Left renal cortex interstitium (tissue), 4 donors: ENCODE measurements at regions not wholly inside any gene's neighbourhood (a gene's known extent, or its start where the extent isn't known, plus 50 kb on each side); places are given as distances from the start of the nearest gene placed in this dataset.
"Not testable (repeated sequence)": the region's sequence is repeated elsewhere in the genome, so short reads cannot be mapped to it uniquely, and the experiment has no call there.

Experiments used
- DNase-seq, 4 donors: peaks; one replicate each; pipeline ENCODE4 v3.0.0-alpha.2; 2013; ENCODE audit warnings: low read depth in 4 of 4, low spot score in 2 of 4, missing footprints in 1 of 4

DNA sequence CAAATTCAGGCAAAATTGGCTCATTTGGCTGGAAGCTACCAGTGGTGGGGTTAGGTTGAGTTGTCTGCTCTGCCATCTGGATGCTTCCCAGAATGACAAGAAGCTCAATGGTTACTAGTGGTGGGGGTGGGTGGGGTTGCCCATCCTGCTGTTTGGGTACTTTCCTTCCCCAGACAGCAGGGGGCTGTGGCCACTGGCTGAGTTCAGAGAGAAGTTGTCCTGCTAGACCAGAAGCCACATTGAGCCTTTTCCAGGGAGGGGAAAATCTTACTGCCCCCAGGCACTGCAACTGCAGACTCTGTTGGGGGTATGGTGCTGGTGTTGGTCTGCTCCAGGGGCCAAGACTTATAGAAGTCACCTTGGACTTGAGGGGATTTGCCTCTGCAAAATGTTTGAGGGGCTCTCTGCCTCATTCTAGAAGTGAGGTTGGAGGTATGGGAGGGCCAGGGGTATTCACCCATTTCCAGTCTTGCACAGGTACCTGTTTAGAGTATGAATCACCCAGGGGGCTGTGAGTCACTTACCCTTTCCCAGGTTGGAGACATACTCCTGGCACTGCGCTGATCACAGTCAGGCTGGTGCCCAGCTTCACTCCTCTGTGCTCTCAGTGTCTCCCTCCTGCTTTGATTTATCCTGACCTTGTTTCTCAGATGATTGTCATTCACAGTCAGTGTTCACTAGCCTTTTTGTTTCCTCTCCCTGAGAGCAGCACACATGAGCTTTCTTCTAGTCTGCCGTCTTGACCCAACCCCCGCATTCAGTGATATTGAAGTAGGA, 89.1 kb upstream of the NEGR1 start:
- no peak for DNase-seq

DNA sequence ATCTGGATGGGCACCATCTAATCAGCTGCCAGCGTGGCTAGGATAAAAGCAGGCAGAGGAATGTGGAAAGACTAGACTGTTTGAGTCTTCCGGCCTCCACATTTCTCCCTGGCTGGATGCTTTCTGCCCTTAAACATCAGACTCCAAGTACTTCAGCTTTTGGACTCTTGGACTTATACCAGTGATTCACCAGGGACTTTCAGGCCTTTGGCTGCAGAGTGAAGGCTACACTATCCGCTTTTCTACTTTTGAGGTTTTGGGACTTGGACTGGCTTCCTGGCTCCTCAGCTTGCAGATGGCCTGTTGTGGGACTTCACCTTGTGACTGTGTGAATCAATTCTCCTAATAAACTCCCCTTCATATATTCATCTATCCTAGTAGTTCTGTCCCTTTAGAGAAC, 88.5 kb upstream of the NEGR1 start:
- not testable (repeated sequence) for DNase-seq

DNA sequence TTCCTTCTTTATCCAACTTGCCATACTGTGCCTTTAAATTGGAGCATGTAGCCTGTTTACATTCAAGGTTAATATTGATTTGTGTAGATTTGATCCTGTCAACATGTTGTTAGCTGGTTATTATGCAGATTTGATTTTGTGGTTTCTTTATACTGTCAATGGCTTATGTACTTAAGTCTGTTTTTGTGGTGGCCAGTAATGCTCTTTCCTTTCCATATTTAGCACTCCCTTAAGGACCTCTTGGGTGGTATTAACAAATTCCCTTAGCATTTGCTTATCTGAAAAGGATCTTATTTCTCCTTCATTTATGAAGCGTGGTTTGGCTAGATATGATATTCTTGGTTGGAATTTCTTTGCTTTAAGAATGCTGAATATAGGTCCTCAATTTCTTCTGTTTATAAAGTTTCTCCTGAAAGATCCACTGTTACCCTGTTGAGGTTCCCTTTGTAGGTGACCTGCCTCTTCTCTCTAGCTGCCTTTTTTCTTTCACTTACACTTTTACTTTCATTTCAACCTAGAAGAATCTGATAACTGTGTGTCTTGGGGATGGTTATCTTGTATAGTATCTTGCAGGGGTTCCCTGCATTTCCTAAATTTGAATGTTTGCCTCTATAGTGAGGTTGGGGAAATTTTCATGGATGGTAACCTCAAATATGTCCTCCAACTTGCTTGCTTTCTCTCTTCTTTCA, 86.9 kb upstream of the NEGR1 start:
- DNase-seq, result no peak

DNA sequence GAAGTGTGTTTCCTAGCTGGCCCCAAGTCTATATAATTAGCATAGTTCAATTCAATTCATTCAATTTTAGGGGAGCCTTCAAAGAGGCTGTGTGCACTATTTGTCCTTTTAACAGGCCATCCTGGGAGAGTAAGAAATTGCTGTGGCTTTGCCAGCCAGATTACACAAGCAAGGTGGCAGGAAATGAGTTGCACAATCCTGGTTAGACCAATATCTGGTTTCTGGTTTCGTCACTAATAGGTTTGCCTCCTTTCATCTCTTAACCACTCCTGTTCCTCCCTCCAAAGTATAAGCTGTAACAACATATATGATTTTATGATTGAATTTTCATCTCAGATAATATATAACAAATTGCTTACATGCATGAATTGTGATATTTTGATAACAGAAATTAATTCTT, 84.1 kb upstream of the NEGR1 start:
- no peak for DNase-seq

DNA sequence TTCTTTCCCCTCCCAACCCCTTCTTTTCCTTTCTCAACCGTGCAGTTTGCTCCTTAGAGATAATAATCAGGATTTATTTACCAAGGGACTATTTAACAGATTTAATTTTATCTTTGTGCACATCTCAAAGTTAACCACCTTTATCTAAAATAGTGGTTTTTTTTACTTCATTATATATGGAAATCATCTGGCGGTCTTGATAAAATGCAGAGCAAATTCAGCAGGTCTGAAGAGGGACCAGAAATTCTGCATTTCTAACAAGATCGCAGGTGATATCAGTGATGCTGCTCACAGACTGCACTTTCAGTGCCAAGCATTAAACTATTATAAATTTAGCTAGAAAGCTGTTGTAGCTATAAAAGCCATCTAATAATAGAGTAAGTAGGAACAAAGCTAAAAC, 83.4 kb upstream of the NEGR1 start:
- DNase-seq, result no peak

DNA sequence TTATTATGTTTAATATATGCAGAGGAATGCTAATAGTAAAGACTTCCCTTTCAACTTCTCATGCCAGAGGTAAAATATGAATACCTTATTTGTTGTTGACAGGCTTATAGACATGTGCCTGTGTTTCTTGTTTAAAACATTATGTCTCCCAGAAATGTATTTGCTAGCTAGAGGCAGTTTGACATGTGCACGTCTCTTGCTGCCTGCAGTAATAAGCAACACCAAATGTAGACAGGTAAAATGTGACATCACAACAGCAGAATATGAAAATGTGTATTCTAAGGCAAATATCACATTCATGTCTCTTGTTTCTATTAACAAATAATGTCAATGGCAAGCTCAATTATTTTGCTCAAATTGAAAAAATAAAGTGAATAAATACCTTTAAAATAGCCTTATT, 80.2 kb upstream of the NEGR1 start:
- no peak for DNase-seq

DNA sequence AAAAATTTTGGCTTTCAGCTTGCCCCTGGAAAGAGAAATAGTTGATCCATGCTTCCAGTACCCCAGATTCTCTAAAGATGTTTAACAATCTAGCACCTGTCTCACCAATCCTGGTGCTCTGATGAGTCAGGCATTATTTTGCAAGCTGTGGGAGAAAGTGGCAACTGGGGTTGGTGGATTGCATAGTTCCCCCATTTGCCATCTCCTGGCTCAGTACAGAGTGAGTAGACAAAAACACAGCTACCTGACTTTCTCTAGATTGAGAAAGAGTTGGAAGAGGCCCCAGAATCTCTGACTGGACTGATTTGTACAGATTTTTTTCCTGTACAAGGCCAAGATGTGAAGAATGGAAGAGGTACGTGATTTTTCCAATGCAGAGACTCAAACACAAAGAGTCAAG, 75.1 kb upstream of the NEGR1 start:
- DNase-seq, result no peak

DNA sequence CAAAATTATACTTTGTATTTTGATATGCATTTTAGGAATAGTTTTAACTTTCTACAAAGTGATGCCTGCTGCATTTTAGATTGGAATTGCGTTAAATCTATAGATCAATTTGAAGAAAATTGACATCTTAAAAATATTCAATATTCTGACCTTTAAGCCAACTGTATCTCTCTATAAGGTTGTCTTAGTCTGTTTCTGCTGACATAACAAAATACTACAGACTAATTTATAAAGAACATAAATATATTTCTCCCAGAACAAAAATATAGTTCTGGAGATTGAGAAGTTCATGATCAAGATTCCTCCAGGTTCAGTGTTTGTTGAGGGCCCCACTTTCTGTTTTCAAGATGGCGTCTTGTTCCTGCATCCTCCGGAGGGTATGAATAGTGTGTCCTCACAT, 73.6 kb upstream of the NEGR1 start:
- no peak for DNase-seq

DNA sequence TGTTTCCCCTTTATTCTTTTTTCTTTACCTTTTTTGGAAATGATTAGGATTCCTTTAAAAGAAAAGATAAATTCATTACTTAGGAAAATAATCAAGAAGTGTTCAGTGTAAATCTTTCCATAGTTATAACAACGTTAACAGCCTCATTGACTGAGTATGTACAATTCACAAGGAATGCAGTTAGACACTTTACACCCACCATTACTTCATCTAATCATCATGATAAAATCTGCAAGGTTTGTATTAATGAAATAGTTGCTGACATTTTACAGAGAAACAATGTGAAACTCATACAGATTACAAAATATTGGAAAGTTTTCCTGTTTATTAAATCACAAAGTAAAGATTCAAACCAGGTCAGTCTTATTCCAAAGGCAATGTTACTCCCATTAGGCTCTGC, 59.3 kb upstream of the NEGR1 start:
- no peak for DNase-seq

DNA sequence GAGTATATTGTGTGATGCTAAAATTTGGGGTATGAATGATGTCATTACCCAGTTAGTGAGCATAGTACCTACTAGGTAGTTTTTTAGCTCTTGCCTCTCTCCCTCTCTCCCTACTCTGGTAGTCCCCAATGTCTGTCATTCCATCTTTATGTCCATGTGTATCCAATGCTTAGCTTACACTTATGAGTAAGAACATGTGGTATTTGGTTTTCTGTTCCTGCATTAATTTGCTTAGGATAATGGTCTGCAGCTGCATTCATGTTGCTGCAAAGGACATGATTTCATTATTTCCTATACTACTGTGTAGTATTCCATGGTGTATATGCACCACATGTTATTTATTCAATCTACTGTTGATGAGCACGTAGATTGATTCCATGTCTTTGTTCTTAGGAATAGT, 54.4 kb upstream of the NEGR1 start:
- DNase-seq, result no peak
